CD4-positive, alpha-beta T cell (primary cell): ENCODE measurements at regions not wholly inside any gene's neighbourhood (a gene's known extent, or its start where the extent isn't known, plus 50 kb on each side); places are given as distances from the start of the nearest gene placed in this dataset.

Experiments
- ATAC-seq: fragments of 200-7000 bp; cut with Tn5 transposase; one replicate; pipeline ENCODE4 v1.10.0; 2022; ENCODE audit warnings: mild to moderate bottlenecking; ENCODE audit not compliant: poor library complexity
- CTCF ChIA-PET: fragments of 350-600 bp; sonication (Branson Sonifier 250); formaldehyde crosslinking; loops from one replicate; lab custom pipeline; 2021; ENCODE audit warnings: antibody characterized with exemption, inconsistent platforms; lab: Charles Lee
- POLR2A ChIA-PET: fragments of 350-600 bp; sonication (Branson Sonifier 250); formaldehyde crosslinking; loops from one replicate; lab custom pipeline; 2021; ENCODE audit warnings: antibody characterized with exemption, inconsistent platforms; lab: Charles Lee
- DNase-seq, 14 experiments: peaks; one replicate each; pipeline ENCODE4 v3.0.0-alpha.2; 2013 to 2020; ENCODE audit warnings: mixed read lengths in 2 of 14
- H3K27ac ChIP-seq, 2 donors: one replicate each; pipeline versions ENCODE4 v1.5.1 to v1.7.0; 2013; ENCODE audit warnings: low read length in 2 of 2, low read depth in 1 of 2, mild to moderate bottlenecking in 1 of 2
- H3K27me3 ChIP-seq, 2 experiments: 1 replicate in 1 of 2; 2 replicates in 1 of 2; pipeline versions ENCODE4 v1.6.1 to v1.7.0; 2013; ENCODE audit warnings: low read length in 2 of 2, control low read depth in 1 of 2, mild to moderate bottlenecking in 1 of 2, moderate library complexity in 1 of 2; ENCODE audit not compliant: insufficient read depth in 2 of 2, control insufficient read depth in 1 of 2
- H3K36me3 ChIP-seq: one replicate; pipeline ENCODE4 v1.6.1; 2013; ENCODE audit warnings: low read length, control low read depth; ENCODE audit not compliant: insufficient read depth
- H3K4me1 ChIP-seq: one replicate; pipeline ENCODE4 v1.6.1; 2013; ENCODE audit warnings: low read length, control low read depth; ENCODE audit not compliant: insufficient read depth
- H3K4me3 ChIP-seq: one replicate; pipeline ENCODE4 v1.5.1; 2013; ENCODE audit warnings: mild to moderate bottlenecking, low read length, moderate library complexity
- H3K9me3 ChIP-seq, 2 experiments: 1 replicate in 1 of 2; 2 replicates in 1 of 2; pipeline versions ENCODE4 v1.6.1 to v1.7.0; 2013; ENCODE audit warnings: low read length in 2 of 2, mild to moderate bottlenecking in 2 of 2, control low read depth in 1 of 2, moderate library complexity in 1 of 2; ENCODE audit not compliant: control insufficient read depth in 1 of 2, insufficient read depth in 1 of 2
- H3K27ac Mint-ChIP-seq: one replicate; pipeline ENCODE4 v1.8.0; 2020; ENCODE audit warnings: mixed read lengths
- H3K27me3 Mint-ChIP-seq: one replicate; pipeline ENCODE4 v1.8.0; 2021; ENCODE audit warnings: mixed read lengths
- H3K36me3 Mint-ChIP-seq: one replicate; pipeline ENCODE4 v1.8.0; 2021; ENCODE audit warnings: low read depth, mixed read lengths
- H3K4me1 Mint-ChIP-seq: one replicate; pipeline ENCODE4 v1.8.0; 2021; ENCODE audit warnings: low read depth, mixed read lengths
- H3K4me3 Mint-ChIP-seq: one replicate; pipeline ENCODE4 v1.8.0; 2020; ENCODE audit warnings: mild to moderate bottlenecking, mixed read lengths
- H3K9me3 Mint-ChIP-seq: one replicate; pipeline ENCODE4 v1.8.0; 2020; ENCODE audit warnings: mixed read lengths
- CTCF ChIP-seq: fragments of 200-600 bp; IDR thresholded peaks from one replicate; pipeline ENCODE4 v1.8.0; 2022; ENCODE audit warnings: antibody characterized with exemption, mild to moderate bottlenecking
- intact Hi-C, 2 experiments: fragments of 100-400 bp; cut with DNase I in 1 of 2; cut with micrococcal nuclease in 1 of 2; formaldehyde crosslinking; loops; one replicate each; pipeline versions ENCODE4 v1.15.1 to v1.9.0; 2023 to 2025; cut with DNase I, micrococcal nuclease

DNA sequence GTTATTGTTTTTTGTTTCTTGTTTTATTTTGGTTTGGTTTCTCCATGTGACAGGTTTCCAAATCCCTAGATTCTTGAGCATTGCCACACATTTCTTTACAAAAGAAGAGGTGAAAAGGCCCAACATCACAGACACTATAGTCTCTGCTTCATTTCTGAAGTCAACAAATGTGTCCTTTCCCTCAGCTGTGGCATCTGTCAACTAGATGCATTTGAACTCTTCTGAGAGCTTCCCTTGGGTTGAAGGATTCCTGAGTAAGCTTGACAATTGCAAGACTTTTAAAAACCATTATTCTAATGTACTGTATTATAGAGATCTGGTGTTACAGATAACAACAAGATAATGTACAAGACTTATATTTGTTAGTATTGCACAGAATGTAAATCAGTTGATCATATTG, 703.3 kb upstream of the PKDCC start:
- ChIA-PET CTCF (no interaction called here), POLR2A (no interaction called here)
- no peaks in the 10 kb centered on the region for H3K36me3 Mint-ChIP-seq
- H3K4me1 Mint-ChIP-seq = no peaks in the 10 kb centered on the region
- Histone ChIP-seq H3K27me3 (no peaks in the 10 kb centered on the region), H3K36me3 (no peaks in the 10 kb centered on the region), H3K4me1 (no peaks in the 10 kb centered on the region), H3K9me3 (no peaks in the 10 kb centered on the region), H3K4me3 (no peak overlapping the region), H3K27ac (no peak overlapping the region)
- no peaks in the 10 kb centered on the region for H3K9me3 Mint-ChIP-seq
- no peaks in the 10 kb centered on the region for H3K27me3 Mint-ChIP-seq
- DNase-seq (no peak), ATAC-seq (no peak)
- no peak overlapping the region for H3K4me3 Mint-ChIP-seq
- intact Hi-C loops = no loop called here
- no peak overlapping the region for H3K27ac Mint-ChIP-seq
- no peak for TF ChIP-seq CTCF

GRCh38 chr2:41353060-41353459, 694.8 kb upstream of the PKDCC start:
- POLR2A ChIA-PET = no interaction called here
- intact Hi-C loops = no loop called here

DNA sequence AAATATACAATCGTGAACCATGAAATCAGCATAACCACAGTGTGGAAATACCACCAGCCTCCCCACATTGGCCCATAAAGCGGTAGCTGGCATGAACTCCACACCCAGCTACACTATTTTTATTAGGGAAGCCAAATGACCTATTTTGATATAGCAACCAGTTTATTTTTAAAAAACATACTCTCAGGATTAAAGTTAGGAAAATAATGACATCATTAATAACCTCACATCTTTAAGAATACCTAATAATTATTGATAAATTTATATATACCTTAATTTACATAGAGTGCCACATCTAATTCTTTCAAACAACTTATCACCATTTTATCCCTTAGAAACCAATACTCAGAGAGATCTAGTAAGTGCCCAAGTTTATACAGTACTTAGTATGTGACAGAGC, 692.0 kb upstream of the PKDCC start:
- peaks cover 0 to 7% of the 10 kb centered on the region in 2 experiments for H3K9me3 ChIP-seq
- H3K4me1 ChIP-seq = no peaks in the 10 kb centered on the region
- no peak overlapping the region for H3K4me3 ChIP-seq
- intact Hi-C loops = no loop called here
- DNase-seq = no peak
- no peaks in the 10 kb centered on the region for H3K36me3 ChIP-seq
- H3K4me1 Mint-ChIP-seq = no peaks in the 10 kb centered on the region
- H3K27me3 ChIP-seq = no peaks in the 10 kb centered on the region
- no peak overlapping the region for H3K4me3 Mint-ChIP-seq
- H3K27ac Mint-ChIP-seq = no peak overlapping the region
- ATAC-seq = no peak
- CTCF ChIA-PET = no interaction called here
- H3K27me3 Mint-ChIP-seq = no peaks in the 10 kb centered on the region
- no peak for TF ChIP-seq CTCF
- POLR2A ChIA-PET = no interaction called here
- H3K27ac ChIP-seq = no peak overlapping the region
- no peaks in the 10 kb centered on the region for H3K9me3 Mint-ChIP-seq
- H3K36me3 Mint-ChIP-seq = no peaks in the 10 kb centered on the region

More at GRCh38 chr2:41353060-41353459, 694.8 kb upstream of the PKDCC start:
- no peak for TF ChIP-seq CTCF
- H3K27ac ChIP-seq = no peak overlapping the region
- DNase-seq (no peak), ATAC-seq (no peak)
- no peaks in the 10 kb centered on the region for H3K4me1 ChIP-seq
- Mint-ChIP-seq H3K4me1 (no peaks in the 10 kb centered on the region), H3K4me3 (no peak overlapping the region), H3K9me3 (no peaks in the 10 kb centered on the region), H3K27ac (no peak overlapping the region), H3K27me3 (no peaks in the 10 kb centered on the region), H3K36me3 (no peaks in the 10 kb centered on the region)
- H3K36me3 ChIP-seq = no peaks in the 10 kb centered on the region
- H3K4me3 ChIP-seq = no peak overlapping the region
- H3K27me3 ChIP-seq = no peaks in the 10 kb centered on the region
- CTCF ChIA-PET = no interaction called here
- H3K9me3 ChIP-seq = no peaks in the 10 kb centered on the region
